Thoracic aorta (tissue), 2 donors: ENCODE measurements at regions not wholly inside any gene's neighbourhood (a gene's known extent, or its start where the extent isn't known, plus 50 kb on each side); places are given as distances from the start of the nearest gene placed in this dataset.
"Not testable (repeated sequence)": the region's sequence is repeated elsewhere in the genome, so short reads cannot be mapped to it uniquely, and the experiment has no call there.

Experiments
- ATAC-seq: fragments of 150-250 bp; one replicate; pipeline ENCODE4 v1.8.0; 2017; ENCODE audit warnings: low read depth; ENCODE audit not compliant: insufficient number of reproducible peaks, low FRiP score
- DNase-seq: peaks from one replicate; pipeline ENCODE4 v3.0.0-alpha.2; 2020; ENCODE audit warnings: low spot score
- H3K27ac ChIP-seq, 2 donors: fragments of 200-600 bp; sonication (generic); 1 replicate in 1 of 2; 2 replicates in 1 of 2; pipeline ENCODE4 v1.5.1; 2016; ENCODE audit warnings: mild to moderate bottlenecking in 2 of 2, moderate library complexity in 2 of 2
- H3K27me3 ChIP-seq: fragments of 200-600 bp; sonication (generic); replicated peaks from 2 replicates; pipeline ENCODE4 v1.6.0; 2016; ENCODE audit warnings: mild to moderate bottlenecking; ENCODE audit not compliant: insufficient read depth
- H3K36me3 ChIP-seq: fragments of 200-600 bp; sonication (generic); one replicate; pipeline ENCODE4 v1.5.1; 2016
- H3K4me1 ChIP-seq, 2 donors: fragments of 200-600 bp; sonication (generic); 1 replicate in 1 of 2; 2 replicates in 1 of 2; pipeline versions ENCODE4 v1.5.1 to v1.6.0; 2016; ENCODE audit warnings: low read depth in 2 of 2, mild to moderate bottlenecking in 1 of 2; ENCODE audit not compliant: control insufficient read depth in 1 of 2
- H3K4me3 ChIP-seq: fragments of 200-600 bp; sonication (generic); 2 replicates; pipeline ENCODE4 v1.5.1; 2016; ENCODE audit warnings: mild to moderate bottlenecking
- H3K9me3 ChIP-seq: fragments of 200-600 bp; sonication (generic); 2 replicates; pipeline ENCODE4 v1.5.1; 2016
- CTCF ChIP-seq: fragments of 200-600 bp; sonication (generic); IDR thresholded peaks from one replicate; pipeline ENCODE4 v1.5.1; 2019; ENCODE audit warnings: antibody characterized with exemption

GRCh38 chr6:126967296-126968005, 151.0 kb upstream of the RSPO3 start:
- H3K36me3 ChIP-seq = no peaks in the 10 kb centered on the region
- H3K4me1 ChIP-seq = peaks cover 0 to 3% of the 10 kb centered on the region in 2 donors
- H3K27ac ChIP-seq = no peak overlapping the region
- H3K9me3 ChIP-seq = no peaks in the 10 kb centered on the region
- TF ChIP-seq CTCF = no peak
- DNase-seq (no peak), ATAC-seq (no peak)
- H3K27me3 ChIP-seq = no peaks in the 10 kb centered on the region
- H3K4me3 ChIP-seq = no peak overlapping the region

GRCh38 chr6:126976253-126976797, 142.1 kb upstream of the RSPO3 start:
- Histone ChIP-seq H3K4me1 (no peaks in the 10 kb centered on the region), H3K27ac (no peak overlapping the region), H3K9me3 (no peaks in the 10 kb centered on the region), H3K4me3 (no peak overlapping the region), H3K36me3 (no peaks in the 10 kb centered on the region), H3K27me3 (no peaks in the 10 kb centered on the region)
- no peak for ATAC-seq
- no peak for TF ChIP-seq CTCF
- no peak for DNase-seq

- no peaks in the 10 kb centered on the region for H3K9me3 ChIP-seq
- no peaks in the 10 kb centered on the region for H3K4me1 ChIP-seq
- TF ChIP-seq CTCF = no peak
- no peak overlapping the region for H3K4me3 ChIP-seq
- DNase-seq = no peak
- no peak for ATAC-seq
- H3K36me3 ChIP-seq = no peaks in the 10 kb centered on the region
- no peaks in the 10 kb centered on the region for H3K27me3 ChIP-seq
- H3K27ac ChIP-seq = no peak overlapping the region
These were observed 134.7 kb upstream of the RSPO3 start for GRCh38 chr6:126983779-126984178.

- DNase-seq, H3K27me3 ChIP-seq, H3K4me1 ChIP-seq, H3K27ac ChIP-seq, H3K4me3 ChIP-seq, H3K9me3 ChIP-seq, ATAC-seq, H3K36me3 ChIP-seq: not testable (repeated sequence)
These were observed 130.3 kb upstream of the RSPO3 start for GRCh38 chr6:126988125-126988524.

- H3K4me3 ChIP-seq = no peak overlapping the region
- H3K27ac ChIP-seq = no peak overlapping the region
- ATAC-seq (no peak), DNase-seq (no peak)
- no peaks in the 10 kb centered on the region for H3K27me3 ChIP-seq
- H3K36me3 ChIP-seq = no peaks in the 10 kb centered on the region
- no peaks in the 10 kb centered on the region for H3K4me1 ChIP-seq
- no peak for TF ChIP-seq CTCF
- no peaks in the 10 kb centered on the region for H3K9me3 ChIP-seq
These were observed 117.8 kb upstream of the RSPO3 start for GRCh38 chr6:127000631-127001030.

GRCh38 chr6:127013865-127014264, 104.6 kb upstream of the RSPO3 start:
- Histone ChIP-seq H3K4me1 (no peaks in the 10 kb centered on the region), H3K27ac (no peak overlapping the region), H3K36me3 (no peaks in the 10 kb centered on the region), H3K9me3 (no peaks in the 10 kb centered on the region), H3K27me3 (no peaks in the 10 kb centered on the region), H3K4me3 (no peak overlapping the region)
- no peak for TF ChIP-seq CTCF
- DNase-seq (no peak), ATAC-seq (no peak)
